HG03571 (cell line): ENCODE measurements at regions not wholly inside any gene's neighbourhood (a gene's known extent, or its start where the extent isn't known, plus 50 kb on each side); places are given as distances from the start of the nearest gene placed in this dataset.

Experiments used
- ATAC-seq: cut with Tn5 transposase; IDR thresholded peaks from one replicate; pipeline ENCODE4 v1.9.1; 2021; ENCODE audit not compliant: unreplicated experiment

- no peak for ATAC-seq
These were observed 162.3 kb upstream of the SERP2 start for GRCh38 chr13:44211286-44211685.

GRCh38 chr13:44211704-44212346 is 161.8 kb upstream of the SERP2 start:
- no peak for ATAC-seq

DNA sequence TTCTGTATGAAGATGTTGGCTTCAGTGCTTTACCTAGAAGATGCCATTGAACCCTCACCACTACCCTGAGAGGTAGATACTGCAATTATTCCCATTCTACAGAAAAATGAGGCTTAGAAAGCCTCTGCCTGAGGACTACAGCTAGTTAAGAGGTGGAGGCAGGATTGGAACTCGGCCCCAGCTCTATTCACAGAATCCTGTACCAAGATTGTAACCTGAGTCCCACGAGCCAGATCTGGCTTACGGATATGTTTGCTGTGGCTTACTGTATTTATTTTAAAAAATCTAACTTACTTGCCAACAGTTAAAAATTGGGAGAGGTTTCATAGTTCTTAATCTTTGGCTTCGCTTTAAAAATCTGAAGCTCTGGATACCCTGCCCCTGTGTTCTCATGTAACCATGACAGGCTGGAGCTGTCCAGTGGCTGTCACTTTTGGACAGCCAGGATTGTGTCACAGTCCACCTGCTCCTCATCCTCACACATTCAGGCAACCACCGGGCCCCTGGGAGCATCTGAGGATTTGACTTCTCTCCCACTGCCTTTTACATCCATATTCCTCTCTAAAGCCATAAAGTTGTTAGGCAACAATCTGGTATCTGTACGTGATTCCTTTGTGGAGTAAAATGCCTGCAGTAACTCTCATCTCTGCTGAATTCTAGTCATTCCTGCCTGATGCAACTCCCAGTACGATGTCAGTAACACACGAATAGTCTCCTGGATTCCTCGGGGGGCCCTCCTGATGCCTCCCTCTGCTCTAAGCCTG is 160.8 kb upstream of the SERP2 start:
- no peak for ATAC-seq

- no peak for ATAC-seq
These were observed 155.0 kb upstream of the SERP2 start for GRCh38 chr13:44218501-44219240.

DNA sequence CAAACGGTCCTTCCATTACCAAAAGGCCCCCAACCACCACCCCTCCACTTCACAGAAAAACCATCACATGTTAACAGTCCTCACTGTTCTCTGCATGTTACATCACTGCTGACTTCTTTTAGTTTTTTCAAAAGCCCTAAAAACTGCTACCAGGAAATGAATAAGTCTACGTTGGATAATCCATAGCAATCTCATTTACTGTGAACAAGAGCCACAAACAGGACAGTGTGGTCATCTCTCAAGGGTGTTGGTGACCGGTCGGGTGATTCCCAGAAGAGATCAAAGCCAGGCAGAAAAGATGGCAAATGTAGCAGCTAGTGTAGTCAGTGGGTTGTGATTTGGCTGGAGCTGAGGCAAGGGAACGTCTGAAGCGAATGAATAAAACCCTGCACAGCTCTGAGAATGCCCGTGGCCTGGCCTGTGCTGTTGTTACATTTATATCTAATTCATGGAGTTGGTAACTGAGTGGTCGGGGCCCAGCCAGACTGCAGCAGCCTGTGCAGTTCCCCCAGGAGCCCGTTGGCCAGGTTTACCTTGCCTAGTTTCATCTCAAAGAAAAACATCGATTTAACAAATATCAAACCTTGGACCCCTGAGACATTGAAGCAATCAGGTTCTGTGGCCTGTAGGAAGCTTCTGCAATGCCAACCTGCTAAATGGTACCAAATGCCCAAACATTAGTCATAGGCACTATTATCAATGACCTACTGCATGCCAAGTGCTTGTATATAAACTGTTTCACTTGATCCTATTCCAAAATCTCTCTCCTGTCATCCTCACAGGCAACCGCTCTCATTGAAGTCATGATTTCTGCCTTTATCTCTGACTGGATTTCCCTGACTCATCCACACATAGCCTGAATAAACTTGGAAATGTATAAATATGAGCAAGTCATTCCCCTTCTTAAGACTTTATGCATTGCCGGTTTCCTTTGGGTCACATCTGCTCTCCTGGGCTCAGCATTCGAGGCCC is 153.8 kb upstream of the SERP2 start:
- no peak for ATAC-seq

DNA sequence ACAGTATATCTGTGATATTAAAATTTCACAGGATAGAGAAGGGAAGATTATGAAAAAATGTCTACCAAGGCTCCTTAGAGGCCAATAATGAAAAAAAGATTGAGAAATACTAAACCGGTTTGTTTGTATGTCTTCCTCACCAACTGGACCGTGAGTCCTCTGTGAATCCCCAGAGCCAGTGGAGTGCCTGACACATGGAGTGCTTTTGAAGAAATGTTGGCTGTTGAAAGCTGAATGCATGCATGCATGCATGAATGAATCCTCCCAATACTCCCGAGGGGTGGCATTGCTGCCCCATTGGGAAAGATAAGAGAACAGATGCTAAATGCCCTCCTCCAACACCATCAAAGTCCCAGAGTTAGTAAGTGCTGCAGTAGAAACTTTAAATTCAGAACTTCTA is 152.7 kb upstream of the SERP2 start:
- no peak for ATAC-seq

GRCh38 chr13:44221657-44222056 is 152.0 kb upstream of the SERP2 start:
- ATAC-seq, result no peak

DNA sequence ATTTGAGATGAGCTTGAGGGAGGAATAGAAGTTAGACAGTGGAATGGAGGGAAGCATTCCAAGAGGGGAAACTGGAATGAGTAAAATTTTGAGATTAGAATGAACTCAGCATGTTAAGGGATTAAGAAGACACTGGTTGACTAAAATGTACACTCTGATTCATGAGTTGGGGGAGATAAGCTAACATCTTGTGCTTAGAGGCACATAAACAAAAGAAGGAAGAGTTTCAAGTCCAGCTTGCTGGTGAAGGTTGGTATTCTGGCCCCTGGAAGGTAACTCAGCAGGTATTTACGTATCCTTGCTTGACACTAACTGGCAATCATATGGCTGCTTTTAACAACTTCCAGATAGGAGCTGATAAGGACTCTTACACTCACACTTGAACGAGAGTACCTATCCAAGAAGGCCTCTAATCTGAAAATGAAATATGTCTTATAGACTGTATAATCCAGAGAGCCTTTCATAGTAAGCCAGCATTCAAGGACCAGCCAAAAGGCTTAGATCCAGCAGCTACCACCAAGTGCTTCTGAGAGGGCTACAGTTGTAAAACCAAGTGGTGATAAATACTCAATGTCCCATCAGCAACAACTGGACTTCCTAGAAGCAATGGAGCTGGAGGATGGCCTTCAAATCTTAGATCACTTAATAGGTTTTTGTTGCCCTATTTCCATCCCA is 149.7 kb upstream of the SERP2 start:
- ATAC-seq, result no peak

DNA sequence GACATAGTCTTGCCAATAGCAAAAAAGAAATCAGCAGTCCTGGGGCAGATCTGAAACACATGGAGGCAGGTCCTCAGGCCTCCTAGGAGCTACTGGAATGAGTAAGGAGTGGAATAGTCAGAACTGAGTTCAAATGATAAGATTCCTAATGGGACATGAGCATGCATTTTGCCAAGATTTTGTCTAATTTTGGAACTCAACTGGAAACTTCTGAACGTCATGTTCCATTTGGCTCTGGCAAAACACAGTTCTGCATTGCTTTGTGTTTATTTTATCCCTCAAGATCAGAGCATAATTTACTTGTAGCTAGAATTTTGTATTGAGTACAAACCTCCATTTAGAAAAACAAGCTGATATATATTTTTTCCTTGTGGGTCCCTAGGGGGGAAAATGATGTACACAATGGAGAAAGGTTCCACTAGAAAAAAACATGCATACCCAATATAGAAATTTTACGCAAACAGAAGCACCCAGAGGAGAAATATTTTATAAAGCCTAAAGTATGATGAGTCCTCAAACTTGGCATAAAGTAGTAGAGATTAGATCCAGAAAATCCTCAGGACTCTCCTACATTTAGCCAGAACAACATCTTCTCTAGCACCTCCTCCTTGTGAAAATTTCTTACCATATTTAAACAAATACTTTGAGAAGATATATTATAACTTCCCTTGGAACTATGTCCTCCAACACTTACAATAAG is 149.0 kb upstream of the SERP2 start:
- ATAC-seq, result no peak

GRCh38 chr13:44229371-44230030 is 144.1 kb upstream of the SERP2 start:
- no peak for ATAC-seq

DNA sequence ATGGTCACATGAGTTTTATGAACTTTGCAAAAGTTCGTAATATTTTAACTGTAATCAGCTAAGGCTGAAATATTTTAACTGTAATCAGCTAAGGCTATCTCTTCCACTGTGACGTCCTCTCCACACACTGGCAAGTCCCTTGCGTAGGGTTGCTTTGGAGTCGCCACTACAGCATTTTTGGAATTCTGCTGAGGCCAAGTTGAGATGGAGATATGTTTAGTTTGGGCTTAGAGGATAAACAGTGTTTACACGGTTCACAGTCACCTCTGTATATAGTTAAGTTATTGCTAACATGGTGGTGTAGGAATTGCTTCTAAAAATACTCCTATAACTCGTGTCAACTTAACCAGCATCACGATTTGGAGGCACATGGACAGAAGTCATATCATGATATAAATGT is 143.6 kb upstream of the SERP2 start:
- no peak for ATAC-seq

GRCh38 chr13:44230736-44231135 is 142.9 kb upstream of the SERP2 start:
- ATAC-seq, result no peak

GRCh38 chr13:44231786-44232516 is 141.7 kb upstream of the SERP2 start:
- ATAC-seq, result no peak

DNA sequence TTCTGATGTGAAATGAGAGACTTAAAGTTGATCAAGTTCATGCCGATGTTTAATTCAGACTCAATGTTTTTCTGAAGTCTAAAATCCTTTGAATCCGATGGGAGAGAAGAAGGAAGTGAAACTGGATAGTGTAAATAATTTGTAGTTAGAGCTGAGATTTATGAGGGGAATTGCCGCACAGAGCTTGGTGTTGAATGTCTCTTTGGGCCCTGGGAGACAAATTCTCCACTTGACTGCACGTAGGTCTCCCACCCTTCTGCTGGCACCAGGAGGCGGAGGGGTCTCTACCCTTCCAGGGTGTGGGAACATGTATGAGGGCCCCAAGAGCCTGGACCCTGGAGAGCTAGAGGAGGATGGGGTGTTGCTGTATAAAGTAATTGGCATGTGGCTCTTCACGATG is 140.8 kb upstream of the SERP2 start:
- ATAC-seq, result no peak

- no peak for ATAC-seq
These were observed 139.1 kb upstream of the SERP2 start for GRCh38 chr13:44234566-44234965.

GRCh38 chr13:44236370-44236769 is 137.3 kb upstream of the SERP2 start:
- no peak for ATAC-seq

GRCh38 chr13:44236801-44237207 is 136.8 kb upstream of the SERP2 start:
- no peak for ATAC-seq

- no peak for ATAC-seq
These were observed 136.3 kb upstream of the SERP2 start for GRCh38 chr13:44237276-44237767.
